Lower leg skin (tissue), 3 donors: ENCODE measurements at regions not wholly inside any gene's neighbourhood (a gene's known extent, or its start where the extent isn't known, plus 50 kb on each side); places are given as distances from the start of the nearest gene placed in this dataset.

Source experiments
- CTCF ChIP-seq, 3 donors: fragments of 450-650 bp; IDR thresholded peaks; one replicate each; pipeline ENCODE4 v1.5.1; 2016; ENCODE audit warnings: antibody characterized with exemption in 3 of 3, mild to moderate bottlenecking in 3 of 3, moderate library complexity in 2 of 3
- POLR2A ChIP-seq, 2 donors: fragments of 450-650 bp; IDR thresholded peaks; one replicate each; pipeline ENCODE4 v1.6.1; 2016 to 2017; ENCODE audit warnings: antibody characterized with exemption in 2 of 2, mild to moderate bottlenecking in 1 of 2, moderate library complexity in 1 of 2

- no peak for TF ChIP-seq CTCF (IDR thresholded peaks at IDR 0.05)
- no peak for TF ChIP-seq POLR2A (IDR thresholded peaks at IDR 0.05)
Observed at GRCh38 chr7:41331194-41331593, 371.7 kb downstream of the INHBA start.
